Body of pancreas (tissue), 4 donors: ENCODE measurements at regions not wholly inside any gene's neighbourhood (a gene's known extent, or its start where the extent isn't known, plus 50 kb on each side); places are given as distances from the start of the nearest gene placed in this dataset.

Source experiments
- ATAC-seq: fragments of 150-250 bp; one replicate; pipeline ENCODE4 v1.9.1; 2016
- DNase-seq, 4 donors: peaks; one replicate each; pipeline ENCODE4 v3.0.0-alpha.2; 2019
- H3K27ac ChIP-seq, 4 donors: fragments of 200-600 bp; sonication (generic); 1 replicate in 3 of 4; 2 replicates in 1 of 4; pipeline versions ENCODE4 v1.5.1 to v1.6.1; 2016 to 2019; ENCODE audit warnings: mild to moderate bottlenecking in 1 of 4, mixed read lengths in 1 of 4, moderate library complexity in 1 of 4
- H3K27me3 ChIP-seq, 2 donors: fragments of 200-600 bp; sonication (generic); one replicate each; pipeline ENCODE4 v1.6.0; 2016; ENCODE audit warnings: mild to moderate bottlenecking in 1 of 2
- H3K36me3 ChIP-seq, 2 donors: fragments of 200-600 bp; sonication (generic); replicated peaks in 1 of 2; 2 replicates each; pipeline ENCODE4 v1.5.1; 2016; ENCODE audit warnings: low read depth in 2 of 2; ENCODE audit not compliant: insufficient read depth in 1 of 2
- H3K4me1 ChIP-seq: fragments of 200-600 bp; sonication (generic); one replicate; pipeline ENCODE4 v1.6.0; 2016
- H3K4me3 ChIP-seq, 2 donors: fragments of 200-600 bp; sonication (generic); 1 replicate in 1 of 2; 2 replicates in 1 of 2; pipeline ENCODE4 v1.5.1; 2016 to 2019
- H3K9me3 ChIP-seq, 3 donors: fragments of 200-600 bp; sonication (generic); 1 replicate in 2 of 3; 2 replicates in 1 of 3; pipeline ENCODE4 v1.5.1; 2016
- POLR2A ChIP-seq, 3 donors: fragments of 450-650 bp; IDR thresholded peaks; one replicate each; pipeline ENCODE4 v1.6.1; 2016; ENCODE audit warnings: antibody characterized with exemption in 3 of 3, mild to moderate bottlenecking in 2 of 3
- WGBS, 2 donors: methylation state at CpG; one replicate each; pipeline ENCODE4 v1.1.5; 2017; 5-methylcytosine and 5-hydroxymethylcytosine counted together
- intact Hi-C: fragments of 100-400 bp; cut with DNase I; formaldehyde crosslinking; loops from one replicate; pipeline ENCODE4 v1.15.1; 2023
- TF ChIP-seq, protein P1 (sequence below), 7 experiments: fragments of 450-650 bp in 4 of 7; fragments of 200-600 bp in 3 of 7; sonication (generic) in 3 of 7; IDR thresholded peaks; one replicate each; pipeline ENCODE4 v1.5.1; 2016 to 2019; ENCODE audit warnings: antibody characterized with exemption in 7 of 7

DNA sequence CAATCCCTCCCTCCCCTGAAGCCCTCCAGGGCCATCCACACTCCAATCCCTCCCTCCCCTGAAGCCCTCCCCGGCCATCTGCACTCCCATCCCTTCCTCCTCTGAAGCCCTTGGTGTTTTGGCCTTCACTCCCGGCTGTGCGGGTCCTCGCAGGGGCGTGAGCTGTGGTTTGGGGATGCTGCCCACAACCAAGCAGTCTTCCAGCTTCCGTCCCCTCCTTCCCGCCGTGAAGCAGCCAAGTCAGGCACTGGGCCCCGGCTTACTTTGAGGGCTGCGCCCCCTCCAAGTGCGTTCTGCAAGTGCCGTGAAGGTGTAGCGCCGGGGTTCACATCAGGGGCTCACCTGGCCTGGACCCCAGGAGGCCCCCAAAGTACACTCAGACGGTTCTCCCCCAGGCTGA, 335.9 kb downstream of the BRD1 start:
- Histone ChIP-seq H3K9me3 (no peaks in the 10 kb centered on the region), H3K4me1 (no peaks in the 10 kb centered on the region)

DNA sequence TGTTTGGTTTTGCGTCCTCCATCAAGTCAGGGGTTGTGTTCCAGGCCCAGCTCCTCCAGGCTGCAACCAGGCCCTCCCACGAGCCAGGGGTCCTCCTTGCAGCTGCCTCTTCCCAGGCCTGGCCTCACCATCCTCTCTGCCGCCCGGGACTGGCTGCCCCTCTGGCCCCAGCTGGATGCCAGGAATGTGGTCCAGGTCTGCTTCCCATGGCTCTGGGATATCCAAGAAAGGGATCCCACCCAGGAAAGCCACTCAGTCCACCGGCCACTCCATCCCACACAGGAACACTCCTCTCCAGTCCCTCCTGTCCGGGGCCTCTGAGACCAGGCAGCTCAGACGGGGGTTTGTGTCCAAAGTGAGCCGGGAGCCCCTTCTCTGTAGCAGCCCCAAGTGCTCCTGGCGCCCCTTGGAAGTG, 336.4 kb downstream of the BRD1 start:
- Histone ChIP-seq H3K9me3 (no peaks in the 10 kb centered on the region), H3K27me3 (no peaks in the 10 kb centered on the region), H3K36me3 (no peaks in the 10 kb centered on the region), H3K4me1 (no peaks in the 10 kb centered on the region), H3K4me3 (no peak overlapping the region), H3K27ac (no peak overlapping the region)
- intact Hi-C loops, result no loop called here
- ATAC-seq, result no peak
- 49 to 56% methylated on average over 4 to 9 of the region's 9 CpGs for WGBS, 2 donors
- no peak for TF ChIP-seq POLR2A (IDR thresholded peaks at IDR 0.05)
- TF ChIP-seq, protein P1, sequence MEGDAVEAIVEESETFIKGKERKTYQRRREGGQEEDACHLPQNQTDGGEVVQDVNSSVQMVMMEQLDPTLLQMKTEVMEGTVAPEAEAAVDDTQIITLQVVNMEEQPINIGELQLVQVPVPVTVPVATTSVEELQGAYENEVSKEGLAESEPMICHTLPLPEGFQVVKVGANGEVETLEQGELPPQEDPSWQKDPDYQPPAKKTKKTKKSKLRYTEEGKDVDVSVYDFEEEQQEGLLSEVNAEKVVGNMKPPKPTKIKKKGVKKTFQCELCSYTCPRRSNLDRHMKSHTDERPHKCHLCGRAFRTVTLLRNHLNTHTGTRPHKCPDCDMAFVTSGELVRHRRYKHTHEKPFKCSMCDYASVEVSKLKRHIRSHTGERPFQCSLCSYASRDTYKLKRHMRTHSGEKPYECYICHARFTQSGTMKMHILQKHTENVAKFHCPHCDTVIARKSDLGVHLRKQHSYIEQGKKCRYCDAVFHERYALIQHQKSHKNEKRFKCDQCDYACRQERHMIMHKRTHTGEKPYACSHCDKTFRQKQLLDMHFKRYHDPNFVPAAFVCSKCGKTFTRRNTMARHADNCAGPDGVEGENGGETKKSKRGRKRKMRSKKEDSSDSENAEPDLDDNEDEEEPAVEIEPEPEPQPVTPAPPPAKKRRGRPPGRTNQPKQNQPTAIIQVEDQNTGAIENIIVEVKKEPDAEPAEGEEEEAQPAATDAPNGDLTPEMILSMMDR (IDR thresholded peaks at IDR 0.05), result no peak
- DNase-seq, result no peak

More for the DNA sequence above, 335.9 kb downstream of the BRD1 start:
- Histone ChIP-seq H3K27ac (no peak overlapping the region), H3K36me3 (no peaks in the 10 kb centered on the region), H3K4me3 (no peak overlapping the region), H3K27me3 (no peaks in the 10 kb centered on the region)
- TF ChIP-seq POLR2A (IDR thresholded peaks at IDR 0.05), result no peak
- TF ChIP-seq, protein P1 (IDR thresholded peaks at IDR 0.05), result no peak
- 45 to 78% methylated on average over 6 to 15 of the region's 15 CpGs for WGBS, 2 donors
- no peak for DNase-seq
- intact Hi-C loops, result no loop called here
- no peak for ATAC-seq

DNA sequence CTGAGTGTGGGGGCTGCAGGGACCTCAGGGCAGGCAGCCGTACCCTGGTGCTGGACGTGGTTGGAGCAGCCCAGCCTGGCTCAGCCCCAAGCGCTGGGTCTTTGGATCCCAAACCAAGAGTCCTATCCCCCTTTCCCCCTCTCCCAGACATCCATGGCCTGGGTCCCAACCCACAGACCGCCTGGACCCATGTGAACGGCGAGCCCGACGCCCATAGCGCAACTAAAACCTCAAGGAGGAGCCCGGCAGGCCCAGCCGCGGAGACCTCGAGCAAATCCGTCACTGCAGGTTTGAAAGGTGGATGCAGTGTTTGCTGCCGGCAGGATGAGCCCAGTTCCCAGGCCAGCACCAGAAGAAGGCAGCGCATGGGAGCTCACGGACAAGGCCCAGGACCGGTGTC, 337.0 kb downstream of the BRD1 start:
- Histone ChIP-seq H3K4me3 (no peak overlapping the region), H3K36me3 (no peaks in the 10 kb centered on the region), H3K27me3 (no peaks in the 10 kb centered on the region), H3K4me1 (no peaks in the 10 kb centered on the region), H3K27ac (no peak overlapping the region), H3K9me3 (no peaks in the 10 kb centered on the region)
- 83% methylated on average over 17 of the region's 18 CpGs; no CpG with 5 or more reads in 1 of the 2 donors for WGBS, 2 donors
- DNase-seq, result no peak
- ATAC-seq, result no peak
- intact Hi-C loops, result no loop called here
- TF ChIP-seq, protein P1 (IDR thresholded peaks at IDR 0.05), result no peak

DNA sequence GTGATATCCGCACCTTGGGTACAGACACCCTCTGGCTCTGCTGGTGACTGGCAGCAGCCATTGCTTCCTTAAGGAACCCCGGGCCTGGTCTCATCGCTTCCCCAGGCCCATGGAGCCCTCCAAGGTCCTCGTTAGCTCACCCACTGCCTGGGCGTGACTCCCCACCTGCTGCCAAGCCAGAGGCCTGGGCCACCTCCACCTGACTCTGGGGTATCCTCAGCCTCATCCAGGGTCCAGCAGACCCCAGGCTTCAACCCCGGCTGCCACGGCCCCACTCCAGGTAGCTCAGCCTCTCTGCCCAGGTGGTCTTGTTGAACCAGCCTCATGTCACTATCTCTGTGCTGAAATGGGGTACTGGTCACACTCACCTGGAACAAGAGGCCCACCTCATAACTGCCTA, 337.9 kb downstream of the BRD1 start:
- H3K4me1 ChIP-seq, result no peaks in the 10 kb centered on the region
- no peaks in the 10 kb centered on the region for H3K9me3 ChIP-seq
- no peaks in the 10 kb centered on the region for H3K27me3 ChIP-seq
- no peak for DNase-seq
- WGBS, 2 donors, result 82% methylated on average over 7 of the region's 7 CpGs
- no peak overlapping the region for H3K4me3 ChIP-seq
- TF ChIP-seq, protein P1 (IDR thresholded peaks at IDR 0.05), result no peak
- TF ChIP-seq POLR2A (IDR thresholded peaks at IDR 0.05), result no peak
- H3K36me3 ChIP-seq, result no peaks in the 10 kb centered on the region
- no peak for ATAC-seq
- intact Hi-C loops, result no loop called here
- H3K27ac ChIP-seq, result no peak overlapping the region

GRCh38 chr22:49488943-49489342, 338.7 kb downstream of the BRD1 start:
- no peak for DNase-seq
- TF ChIP-seq, protein P1 (IDR thresholded peaks at IDR 0.05), result no peak
- TF ChIP-seq POLR2A (IDR thresholded peaks at IDR 0.05), result no peak
- Histone ChIP-seq H3K36me3 (no peaks in the 10 kb centered on the region), H3K27me3 (no peaks in the 10 kb centered on the region), H3K27ac (no peak overlapping the region), H3K4me1 (no peaks in the 10 kb centered on the region), H3K9me3 (no peaks in the 10 kb centered on the region), H3K4me3 (no peak overlapping the region)
- intact Hi-C loops, result no loop called here
- WGBS, 2 donors, result 52 to 59% methylated on average over 4 to 10 of the region's 10 CpGs
- no peak for ATAC-seq
